ENCODE measurements at regions not wholly inside any gene's neighbourhood (a gene's known extent, or its start where the extent isn't known, plus 50 kb on each side); places are given as distances from the start of the nearest gene placed in this dataset.

DNA sequence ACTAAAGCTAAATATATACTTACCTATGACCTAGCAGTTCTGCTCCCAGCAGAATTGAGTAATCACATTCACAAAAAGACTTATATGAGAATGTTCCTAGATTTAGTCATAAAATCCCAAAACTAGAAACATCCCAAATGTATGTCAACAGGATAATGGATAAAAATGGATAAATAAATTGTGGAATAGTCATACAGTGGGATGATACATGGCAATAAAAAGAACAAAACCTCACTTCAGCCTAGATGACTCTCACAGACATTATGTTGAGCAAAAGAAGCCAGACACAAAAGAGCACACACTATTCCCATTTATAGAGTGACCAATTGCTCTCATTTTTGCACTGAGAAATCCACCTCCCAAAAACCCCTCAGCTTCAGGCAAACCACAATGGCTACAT, 352.4 kb upstream of the HTR2A start:
- TF ChIP-seq, protein P1, sequence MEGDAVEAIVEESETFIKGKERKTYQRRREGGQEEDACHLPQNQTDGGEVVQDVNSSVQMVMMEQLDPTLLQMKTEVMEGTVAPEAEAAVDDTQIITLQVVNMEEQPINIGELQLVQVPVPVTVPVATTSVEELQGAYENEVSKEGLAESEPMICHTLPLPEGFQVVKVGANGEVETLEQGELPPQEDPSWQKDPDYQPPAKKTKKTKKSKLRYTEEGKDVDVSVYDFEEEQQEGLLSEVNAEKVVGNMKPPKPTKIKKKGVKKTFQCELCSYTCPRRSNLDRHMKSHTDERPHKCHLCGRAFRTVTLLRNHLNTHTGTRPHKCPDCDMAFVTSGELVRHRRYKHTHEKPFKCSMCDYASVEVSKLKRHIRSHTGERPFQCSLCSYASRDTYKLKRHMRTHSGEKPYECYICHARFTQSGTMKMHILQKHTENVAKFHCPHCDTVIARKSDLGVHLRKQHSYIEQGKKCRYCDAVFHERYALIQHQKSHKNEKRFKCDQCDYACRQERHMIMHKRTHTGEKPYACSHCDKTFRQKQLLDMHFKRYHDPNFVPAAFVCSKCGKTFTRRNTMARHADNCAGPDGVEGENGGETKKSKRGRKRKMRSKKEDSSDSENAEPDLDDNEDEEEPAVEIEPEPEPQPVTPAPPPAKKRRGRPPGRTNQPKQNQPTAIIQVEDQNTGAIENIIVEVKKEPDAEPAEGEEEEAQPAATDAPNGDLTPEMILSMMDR (IDR thresholded peaks at IDR 0.05) = no peak
- TF ChIP-seq POLR2A (IDR thresholded peaks at IDR 0.05) = no peak
